ENCODE measurements at regions not wholly inside any gene's neighbourhood (a gene's known extent, or its start where the extent isn't known, plus 50 kb on each side); places are given as distances from the start of the nearest gene placed in this dataset.

DNA sequence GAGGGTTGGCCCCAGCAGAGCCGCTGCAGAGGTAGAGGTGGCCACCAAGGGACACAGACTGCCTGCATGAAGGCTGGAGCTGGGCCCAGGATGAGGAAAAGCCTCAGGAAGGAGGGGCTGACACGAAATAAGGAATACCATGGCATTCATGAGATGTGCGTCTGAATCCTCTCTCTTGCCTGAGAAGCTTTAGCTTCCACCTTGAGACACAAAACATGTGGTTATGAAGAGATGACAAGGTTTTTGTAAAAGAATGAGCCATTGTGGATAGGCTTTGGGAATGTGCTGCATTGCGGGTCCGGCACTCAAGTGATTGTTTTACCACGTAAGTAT lies 82.7 kb downstream of the DAD1 start (continued):
- no peak for TF ChIP-seq FOS (IDR thresholded peaks at IDR 0.05; ENCODE audit: borderline replicate concordance, extremely low read depth, insufficient read length)
- TF ChIP-seq POLR2AphosphoS5 (IDR thresholded peaks at IDR 0.05; ENCODE audit: low read length) = peak; percentile 57; the same call in 1 of the 2 replicates
- TF ChIP-seq, protein P1, sequence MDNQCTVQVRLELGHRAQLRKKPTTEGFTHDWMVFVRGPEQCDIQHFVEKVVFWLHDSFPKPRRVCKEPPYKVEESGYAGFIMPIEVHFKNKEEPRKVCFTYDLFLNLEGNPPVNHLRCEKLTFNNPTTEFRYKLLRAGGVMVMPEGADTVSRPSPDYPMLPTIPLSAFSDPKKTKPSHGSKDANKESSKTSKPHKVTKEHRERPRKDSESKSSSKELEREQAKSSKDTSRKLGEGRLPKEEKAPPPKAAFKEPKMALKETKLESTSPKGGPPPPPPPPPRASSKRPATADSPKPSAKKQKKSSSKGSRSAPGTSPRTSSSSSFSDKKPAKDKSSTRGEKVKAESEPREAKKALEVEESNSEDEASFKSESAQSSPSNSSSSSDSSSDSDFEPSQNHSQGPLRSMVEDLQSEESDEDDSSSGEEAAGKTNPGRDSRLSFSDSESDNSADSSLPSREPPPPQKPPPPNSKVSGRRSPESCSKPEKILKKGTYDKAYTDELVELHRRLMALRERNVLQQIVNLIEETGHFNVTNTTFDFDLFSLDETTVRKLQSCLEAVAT (IDR thresholded peaks at IDR 0.05) = peak; percentile 96

DNA sequence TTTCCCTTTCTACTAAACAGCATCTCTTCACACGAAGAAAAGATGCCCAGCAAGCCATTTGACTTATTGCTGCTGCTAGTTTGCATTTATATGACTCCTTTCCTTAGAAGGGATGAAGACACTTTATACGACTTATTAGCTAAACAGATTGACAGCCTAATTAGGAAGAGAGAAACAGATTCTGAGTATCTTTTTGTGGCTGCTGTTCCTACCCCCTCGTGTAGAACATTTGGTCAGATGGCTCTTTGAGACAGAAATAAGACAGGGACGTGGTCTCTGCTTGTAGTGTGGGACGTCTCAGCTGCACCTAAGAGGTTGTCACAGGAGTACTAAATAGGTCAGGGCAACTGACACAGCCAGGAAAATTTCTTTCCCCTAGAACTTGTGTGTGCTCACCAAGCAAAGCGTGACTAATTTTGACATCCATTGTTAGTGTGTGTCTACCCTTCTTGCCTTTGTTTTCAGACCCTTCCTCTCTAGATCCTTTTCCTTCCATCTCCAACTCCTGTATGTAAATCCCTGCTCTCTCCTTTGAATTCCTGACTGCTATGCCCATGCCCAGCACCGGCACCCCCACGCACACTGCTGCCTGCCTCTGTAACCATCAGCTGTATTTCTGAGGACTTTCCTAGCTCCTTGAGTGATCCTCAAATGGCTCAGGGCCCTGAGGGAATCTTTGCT lies 83.2 kb downstream of the DAD1 start:
- H3K9ac ChIP-seq (ENCODE audit: control insufficient read depth, insufficient read depth, low read length) = peak overlapping the region; percentile 78
- H3K4me1 ChIP-seq (ENCODE audit: control insufficient read depth, insufficient read depth, low read length) = peaks cover 50% of the 10 kb centered on the region
- intact Hi-C loops (cut with micrococcal nuclease; ENCODE audit: unreplicated experiment) = loop anchor here (1.0 kb wide), 1 partner anchor 14 kb away; no protein-coding TSS in a partner anchor
- H3K9me3 ChIP-seq (replicated peaks; ENCODE audit: control insufficient read depth, insufficient read depth, low read length) = no peaks in the 10 kb centered on the region
- H4K20me1 ChIP-seq (ENCODE audit: control insufficient read depth, insufficient read depth) = no peaks in the 10 kb centered on the region
- FAIRE-seq (peak; percentile 76), DNase-seq (ENCODE audit: low read depth, low spot score) (no peak), ATAC-seq (peak; percentile 29)
- RAD21 ChIA-PET (ENCODE audit: unreplicated experiment) = interaction anchor here (0.7 to 25.4 kb wide), 15 partner anchors 10 to 122 kb away, joined by 3 to 797 read pairs (median 13); no protein-coding TSS in a partner anchor
- no peaks in the 10 kb centered on the region for H3K36me3 ChIP-seq (ENCODE audit: control insufficient read depth in 2 of 2, insufficient read depth in 2 of 2, low read length in 1 of 2)
- in situ Hi-C loops (cut with MboI) = no loop called here
- H3K4me3 ChIP-seq = peak overlapping the region; percentile 68
- CTCF ChIA-PET = interaction anchor here (1.0 to 9.9 kb wide), 15 partner anchors 8 to 187 kb away, joined by 3 to 101 read pairs (median 4); no protein-coding TSS in a partner anchor
- peak overlapping the region; percentile 92 for H3K4me2 ChIP-seq (ENCODE audit: control insufficient read depth, insufficient read depth)
- SMC1A ChIA-PET (ENCODE audit: uncharacterized antibody, unreplicated experiment) = interaction anchor here (0.6 to 17.7 kb wide), 15 partner anchors 8 to 148 kb away, joined by 3 to 399 read pairs (median 19); no protein-coding TSS in a partner anchor
- peaks cover 54% of the 10 kb centered on the region for H3K79me2 ChIP-seq (ENCODE audit: control insufficient read depth, insufficient read depth, low read length)
- no TSS peak for BruUV-seq (replicated peaks)
- WGBS (ENCODE audit: insufficient coverage, insufficient replicate concordance, low lambda C conversion rate, missing lambda C conversion rate) = under 1% methylated on average over 8 of the region's 8 CpGs
- H2AFZ ChIP-seq (ENCODE audit: control insufficient read depth, low read depth, low read length) = peak overlapping the region; percentile 52
- POLR2A ChIA-PET = interaction anchor here (0.6 to 35.4 kb wide), 14 partner anchors 9 to 351 kb away, joined by 3 to 875 read pairs (median 4); no protein-coding TSS in a partner anchor
- no peaks in the 10 kb centered on the region for H3K27me3 ChIP-seq (replicated peaks in 1 of 2; ENCODE audit: control insufficient read depth in 2 of 2, insufficient read depth in 2 of 2, low read length in 1 of 2)
- peak overlapping the region; percentile 98 for H3K27ac ChIP-seq (ENCODE audit: control insufficient read depth, insufficient read depth)
- peak; percentile 67 for TF ChIP-seq NR2F1 (conservative IDR thresholded peaks at IDR 0.05)
- peak; percentile 13 for TF ChIP-seq SP1 (IDR thresholded peaks at IDR 0.05; ENCODE audit: low read depth, low read length)
- no peak for TF ChIP-seq BRCA1 (IDR thresholded peaks at IDR 0.05; ENCODE audit: low read depth, low read length)
- TF ChIP-seq BCL11A (IDR thresholded peaks at IDR 0.05; ENCODE audit: low read depth, low read length) = peak; percentile 17; the same call in 1 of the 2 replicates
- TF ChIP-seq EZH2 (IDR thresholded peaks at IDR 0.05; ENCODE audit: borderline replicate concordance, control insufficient read depth, low read depth, low read length) = no peak
- 0 out of 2 replicates have a peak, but pooled peaks have one; percentile 31 for TF ChIP-seq DPF2 (IDR thresholded peaks at IDR 0.05)
- peak; percentile 12; the same call in 1 of the 2 replicates for TF ChIP-seq CREM (IDR thresholded peaks at IDR 0.05; ENCODE audit: low read depth)
- peak; percentile 63 for TF ChIP-seq FOXM1 (IDR thresholded peaks at IDR 0.05; ENCODE audit: low read depth, low read length)
- TF ChIP-seq, protein P1 (IDR thresholded peaks at IDR 0.05) = peak; percentile 99
- peak; percentile 20; the same call in 1 of the 2 replicates for TF ChIP-seq SMC3 (IDR thresholded peaks at IDR 0.05; ENCODE audit: borderline replicate concordance, low read length)
- TF ChIP-seq TCF3 (IDR thresholded peaks at IDR 0.05; ENCODE audit: borderline replicate concordance, insufficient read depth, low read depth, low read length) = peak; percentile 46; the same call in 1 of the 2 replicates
- TF ChIP-seq, protein P2, sequence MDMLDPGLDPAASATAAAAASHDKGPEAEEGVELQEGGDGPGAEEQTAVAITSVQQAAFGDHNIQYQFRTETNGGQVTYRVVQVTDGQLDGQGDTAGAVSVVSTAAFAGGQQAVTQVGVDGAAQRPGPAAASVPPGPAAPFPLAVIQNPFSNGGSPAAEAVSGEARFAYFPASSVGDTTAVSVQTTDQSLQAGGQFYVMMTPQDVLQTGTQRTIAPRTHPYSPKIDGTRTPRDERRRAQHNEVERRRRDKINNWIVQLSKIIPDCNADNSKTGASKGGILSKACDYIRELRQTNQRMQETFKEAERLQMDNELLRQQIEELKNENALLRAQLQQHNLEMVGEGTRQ (IDR thresholded peaks at IDR 0.05; ENCODE audit: borderline replicate concordance, low read depth, low read length) = no peak
- peak; percentile 93 for TF ChIP-seq SMAD1 (IDR thresholded peaks at IDR 0.05; ENCODE audit: low read depth, partially characterized antibody)
- TF ChIP-seq RUNX3 (IDR thresholded peaks at IDR 0.05; ENCODE audit: low read length) = peak; percentile 68
- TF ChIP-seq BHLHE40 (IDR thresholded peaks at IDR 0.05; ENCODE audit: borderline replicate concordance in 1 of 2, low read depth in 2 of 2, low read length in 1 of 2) = peak; percentile 37 to 64; a peak in 3 of 4 replicates
- peak; percentile 39 for TF ChIP-seq RELA (IDR thresholded peaks at IDR 0.05; ENCODE audit: borderline replicate concordance, partially characterized antibody)
